Right lobe of liver (tissue), 4 donors: ENCODE measurements at regions not wholly inside any gene's neighbourhood (a gene's known extent, or its start where the extent isn't known, plus 50 kb on each side); places are given as distances from the start of the nearest gene placed in this dataset.

Experiments used
- CTCF ChIP-seq, 4 donors: fragments of 200-600 bp in 3 of 4; fragments of 450-650 bp in 1 of 4; IDR thresholded peaks; one replicate each; pipeline versions ENCODE4 v1.5.1 to v1.8.0; 2016 to 2022; ENCODE audit warnings: antibody characterized with exemption in 4 of 4, mild to moderate bottlenecking in 2 of 4
- POLR2A ChIP-seq: fragments of 450-650 bp; IDR thresholded peaks from one replicate; pipeline ENCODE4 v1.6.1; 2017; ENCODE audit warnings: antibody characterized with exemption, mild to moderate bottlenecking
- donor health status: DM: no; HTN: no; CAD: no.
- donor health status: DM: no; HTN: no; CAD: no.
- donor health status: DM: no; HTN: yes; CAD: no.

- no peak for TF ChIP-seq CTCF (IDR thresholded peaks at IDR 0.05)
- no peak for TF ChIP-seq POLR2A
These were observed 581.9 kb downstream of the ALG10 start for GRCh38 chr12:34604227-34604626.
